ENCODE measurements at regions not wholly inside any gene's neighbourhood (a gene's known extent, or its start where the extent isn't known, plus 50 kb on each side); places are given as distances from the start of the nearest gene placed in this dataset.

DNA sequence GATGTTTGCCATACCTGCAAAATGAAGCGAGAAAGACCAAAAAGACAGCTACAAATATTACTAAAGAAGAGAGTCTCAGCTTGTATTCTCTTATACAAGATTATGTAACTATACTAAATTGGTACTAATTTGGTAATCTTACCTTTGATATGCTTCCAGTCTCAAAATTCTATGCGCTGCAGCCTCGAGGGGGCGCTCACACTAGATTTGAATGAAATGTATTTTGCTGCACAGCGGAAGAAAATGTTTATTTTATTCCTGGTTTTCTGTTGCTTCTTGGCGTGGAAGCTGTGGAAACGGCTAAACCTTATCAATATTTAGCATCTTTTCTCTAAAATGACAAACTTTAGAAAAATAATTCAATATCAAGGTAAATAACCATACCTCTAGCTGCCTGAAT is 267.0 kb upstream of the NUDT12 start:
- no peak overlapping the region; a peak in 1 of 4 replicates for H3K4me3 ChIP-seq (ENCODE audit: low read depth in 2 of 2, low read length in 1 of 2)
- no peaks in the 10 kb centered on the region for H3K27me3 ChIP-seq (ENCODE audit: insufficient read depth)
- no peak overlapping the region for H3K9ac ChIP-seq
- TF ChIP-seq MEF2A (IDR thresholded peaks at IDR 0.05; ENCODE audit: borderline replicate concordance, low read depth): no peak
- TF ChIP-seq, protein P1, sequence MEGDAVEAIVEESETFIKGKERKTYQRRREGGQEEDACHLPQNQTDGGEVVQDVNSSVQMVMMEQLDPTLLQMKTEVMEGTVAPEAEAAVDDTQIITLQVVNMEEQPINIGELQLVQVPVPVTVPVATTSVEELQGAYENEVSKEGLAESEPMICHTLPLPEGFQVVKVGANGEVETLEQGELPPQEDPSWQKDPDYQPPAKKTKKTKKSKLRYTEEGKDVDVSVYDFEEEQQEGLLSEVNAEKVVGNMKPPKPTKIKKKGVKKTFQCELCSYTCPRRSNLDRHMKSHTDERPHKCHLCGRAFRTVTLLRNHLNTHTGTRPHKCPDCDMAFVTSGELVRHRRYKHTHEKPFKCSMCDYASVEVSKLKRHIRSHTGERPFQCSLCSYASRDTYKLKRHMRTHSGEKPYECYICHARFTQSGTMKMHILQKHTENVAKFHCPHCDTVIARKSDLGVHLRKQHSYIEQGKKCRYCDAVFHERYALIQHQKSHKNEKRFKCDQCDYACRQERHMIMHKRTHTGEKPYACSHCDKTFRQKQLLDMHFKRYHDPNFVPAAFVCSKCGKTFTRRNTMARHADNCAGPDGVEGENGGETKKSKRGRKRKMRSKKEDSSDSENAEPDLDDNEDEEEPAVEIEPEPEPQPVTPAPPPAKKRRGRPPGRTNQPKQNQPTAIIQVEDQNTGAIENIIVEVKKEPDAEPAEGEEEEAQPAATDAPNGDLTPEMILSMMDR (IDR thresholded peaks at IDR 0.05): peak; percentile 51
- CTCF ChIA-PET: interaction anchor here (0.7 to 1.4 kb wide), 5 partner anchors 11 to 348 kb away, joined by 3 read pairs; no protein-coding TSS in a partner anchor
- H2AFZ ChIP-seq (ENCODE audit: low read depth): no peak overlapping the region
- POLR2A ChIA-PET: no interaction called here
- H3K9me2 ChIP-seq: no peaks in the 10 kb centered on the region
- H3K36me3 ChIP-seq (replicated peaks in 1 of 2; ENCODE audit: control insufficient read depth in 1 of 2, insufficient read depth in 2 of 2, low read length in 1 of 2): no peaks in the 10 kb centered on the region
- no peaks in the 10 kb centered on the region for H3K9me3 ChIP-seq
- H3K4me1 ChIP-seq (ENCODE audit: control insufficient read depth in 1 of 2, insufficient read depth in 2 of 2, low read depth in 1 of 2, low read length in 1 of 2): no peaks in the 10 kb centered on the region; a peak in 1 of 4 replicates
- WGBS (ENCODE audit: low lambda C conversion rate): 81% methylated on average over 7 of the region's 7 CpGs
- no peaks in the 10 kb centered on the region for H3K79me2 ChIP-seq (ENCODE audit: insufficient read depth)
- H3F3A ChIP-seq (replicated peaks; ENCODE audit: insufficient read depth): no peaks in the 10 kb centered on the region
- no peaks in the 10 kb centered on the region for H4K20me1 ChIP-seq (ENCODE audit: insufficient read depth)
- no peak overlapping the region for H3K4me2 ChIP-seq
- no peak for DNase-seq
- H3K27ac ChIP-seq (ENCODE audit: low read depth in 2 of 2, low read length in 1 of 2): no peak overlapping the region

- H3K4me2 ChIP-seq: no peak overlapping the region
- H3F3A ChIP-seq (replicated peaks; ENCODE audit: insufficient read depth): no peaks in the 10 kb centered on the region
- ChIA-PET POLR2A (no interaction called here), CTCF (no interaction called here)
- WGBS (ENCODE audit: low lambda C conversion rate): 91% methylated on average over 4 of the region's 4 CpGs
- no peaks in the 10 kb centered on the region for H3K36me3 ChIP-seq (replicated peaks in 1 of 2; ENCODE audit: control insufficient read depth in 1 of 2, insufficient read depth in 2 of 2, low read length in 1 of 2)
- no peaks in the 10 kb centered on the region for H3K9me2 ChIP-seq
- TF ChIP-seq MXI1 (IDR thresholded peaks at IDR 0.05; ENCODE audit: low read depth, low read length) (no peak), ELF1 (IDR thresholded peaks at IDR 0.05) (no peak), RAD21 (IDR thresholded peaks at IDR 0.05; ENCODE audit: low read length) (no peak), SIN3A (IDR thresholded peaks at IDR 0.05; ENCODE audit: borderline replicate concordance, low read depth, low read length) (no peak)
- no peak for DNase-seq
- H3K27me3 ChIP-seq (ENCODE audit: insufficient read depth): no peaks in the 10 kb centered on the region
- H2AFZ ChIP-seq (ENCODE audit: low read depth): no peak overlapping the region
- H3K4me3 ChIP-seq (ENCODE audit: low read depth in 2 of 2, low read length in 1 of 2): no peak overlapping the region
- H3K27ac ChIP-seq (ENCODE audit: low read depth in 2 of 2, low read length in 1 of 2): no peak overlapping the region
- H3K9ac ChIP-seq: no peak overlapping the region
- H3K9me3 ChIP-seq: no peaks in the 10 kb centered on the region
- no peaks in the 10 kb centered on the region for H3K79me2 ChIP-seq (ENCODE audit: insufficient read depth)
- H4K20me1 ChIP-seq (ENCODE audit: insufficient read depth): no peaks in the 10 kb centered on the region
- no peaks in the 10 kb centered on the region; a peak in 1 of 4 replicates for H3K4me1 ChIP-seq (ENCODE audit: control insufficient read depth in 1 of 2, insufficient read depth in 2 of 2, low read depth in 1 of 2, low read length in 1 of 2)
Measured at GRCh38 chr5:103827976-103828375, 265.4 kb upstream of the NUDT12 start.

DNA sequence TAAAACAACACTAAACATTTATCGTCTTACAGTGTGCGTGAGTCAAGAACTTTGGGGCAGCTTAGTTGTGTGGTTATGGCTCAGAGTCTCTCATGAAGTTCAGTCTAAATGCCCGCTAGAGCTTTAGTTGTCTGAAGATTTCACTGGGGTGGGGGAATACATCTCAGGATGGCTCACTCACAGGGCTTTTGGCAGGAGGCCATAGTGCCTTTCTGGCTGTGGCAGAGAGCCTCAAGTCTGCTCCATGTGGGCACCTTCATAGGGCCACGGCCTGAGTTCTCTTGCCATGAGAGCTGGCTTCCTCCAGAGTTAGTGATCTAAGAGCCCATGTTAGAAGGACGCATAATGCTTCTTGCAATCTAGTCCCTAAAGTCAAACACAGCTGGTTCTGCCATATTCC is 258.8 kb upstream of the NUDT12 start:
- Histone ChIP-seq H3K36me3 (replicated peaks in 1 of 2; ENCODE audit: control insufficient read depth in 1 of 2, insufficient read depth in 2 of 2, low read length in 1 of 2) (no peaks in the 10 kb centered on the region), H3F3A (replicated peaks; ENCODE audit: insufficient read depth) (no peaks in the 10 kb centered on the region), H3K9ac (no peak overlapping the region), H3K9me2 (no peaks in the 10 kb centered on the region), H3K4me3 (ENCODE audit: low read depth in 2 of 2, low read length in 1 of 2) (no peak overlapping the region), H3K4me2 (no peak overlapping the region), H4K20me1 (ENCODE audit: insufficient read depth) (no peaks in the 10 kb centered on the region), H2AFZ (ENCODE audit: low read depth) (no peak overlapping the region), H3K27ac (ENCODE audit: low read depth in 2 of 2, low read length in 1 of 2) (no peak overlapping the region), H3K79me2 (ENCODE audit: insufficient read depth) (no peaks in the 10 kb centered on the region), H3K4me1 (ENCODE audit: control insufficient read depth in 1 of 2, insufficient read depth in 2 of 2, low read depth in 1 of 2, low read length in 1 of 2) (no peaks in the 10 kb centered on the region), H3K9me3 (no peaks in the 10 kb centered on the region), H3K27me3 (ENCODE audit: insufficient read depth) (no peaks in the 10 kb centered on the region)
- ChIA-PET POLR2A (no interaction called here), CTCF (interaction anchor here (0.8 kb wide), 1 partner anchor 10 kb away, joined by 3 read pairs; no protein-coding TSS in a partner anchor)
- no peak for DNase-seq
- 95% methylated on average over 4 of the region's 5 CpGs for WGBS (ENCODE audit: low lambda C conversion rate)
- TF ChIP-seq ZBTB33 (IDR thresholded peaks at IDR 0.05; ENCODE audit: borderline replicate concordance, low read depth) (no peak), FOSL2 (IDR thresholded peaks at IDR 0.05; ENCODE audit: borderline replicate concordance, low read depth) (no peak), POLR2AphosphoS5 (IDR thresholded peaks at IDR 0.05; ENCODE audit: low read depth, low read length) (no peak), USF2 (IDR thresholded peaks at IDR 0.05; ENCODE audit: borderline replicate concordance, low read depth, low read length) (no peak), SMC3 (IDR thresholded peaks at IDR 0.05; ENCODE audit: low read depth, low read length) (no peak), EZH2phosphoT487 (IDR thresholded peaks at IDR 0.05; ENCODE audit: borderline replicate concordance, low read depth) (no peak), TEAD4 (IDR thresholded peaks at IDR 0.05; ENCODE audit: borderline replicate concordance, insufficient read depth) (no peak)
- TF ChIP-seq, protein P2, sequence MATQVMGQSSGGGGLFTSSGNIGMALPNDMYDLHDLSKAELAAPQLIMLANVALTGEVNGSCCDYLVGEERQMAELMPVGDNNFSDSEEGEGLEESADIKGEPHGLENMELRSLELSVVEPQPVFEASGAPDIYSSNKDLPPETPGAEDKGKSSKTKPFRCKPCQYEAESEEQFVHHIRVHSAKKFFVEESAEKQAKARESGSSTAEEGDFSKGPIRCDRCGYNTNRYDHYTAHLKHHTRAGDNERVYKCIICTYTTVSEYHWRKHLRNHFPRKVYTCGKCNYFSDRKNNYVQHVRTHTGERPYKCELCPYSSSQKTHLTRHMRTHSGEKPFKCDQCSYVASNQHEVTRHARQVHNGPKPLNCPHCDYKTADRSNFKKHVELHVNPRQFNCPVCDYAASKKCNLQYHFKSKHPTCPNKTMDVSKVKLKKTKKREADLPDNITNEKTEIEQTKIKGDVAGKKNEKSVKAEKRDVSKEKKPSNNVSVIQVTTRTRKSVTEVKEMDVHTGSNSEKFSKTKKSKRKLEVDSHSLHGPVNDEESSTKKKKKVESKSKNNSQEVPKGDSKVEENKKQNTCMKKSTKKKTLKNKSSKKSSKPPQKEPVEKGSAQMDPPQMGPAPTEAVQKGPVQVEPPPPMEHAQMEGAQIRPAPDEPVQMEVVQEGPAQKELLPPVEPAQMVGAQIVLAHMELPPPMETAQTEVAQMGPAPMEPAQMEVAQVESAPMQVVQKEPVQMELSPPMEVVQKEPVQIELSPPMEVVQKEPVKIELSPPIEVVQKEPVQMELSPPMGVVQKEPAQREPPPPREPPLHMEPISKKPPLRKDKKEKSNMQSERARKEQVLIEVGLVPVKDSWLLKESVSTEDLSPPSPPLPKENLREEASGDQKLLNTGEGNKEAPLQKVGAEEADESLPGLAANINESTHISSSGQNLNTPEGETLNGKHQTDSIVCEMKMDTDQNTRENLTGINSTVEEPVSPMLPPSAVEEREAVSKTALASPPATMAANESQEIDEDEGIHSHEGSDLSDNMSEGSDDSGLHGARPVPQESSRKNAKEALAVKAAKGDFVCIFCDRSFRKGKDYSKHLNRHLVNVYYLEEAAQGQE (IDR thresholded peaks at IDR 0.05; ENCODE audit: low read depth, low read length): no peak
